Activated CD4-positive, alpha-beta T cell treated with anti-CD3 and anti-CD28 coated beads, Interleukin-2, amount 10 ng/mL, durations not matched to agents 24 days and 14 days (primary cell): ENCODE measurements at regions not wholly inside any gene's neighbourhood (a gene's known extent, or its start where the extent isn't known, plus 50 kb on each side); places are given as distances from the start of the nearest gene placed in this dataset.
"Not testable (repeated sequence)": the region's sequence is repeated elsewhere in the genome, so short reads cannot be mapped to it uniquely, and the experiment has no call there.

Source experiments
- DNase-seq: peaks from one replicate; pipeline ENCODE4 v3.0.0; 2022
- H3K27ac Mint-ChIP-seq: one replicate; pipeline ENCODE4 v1.8.0; 2022; ENCODE audit warnings: mild to moderate bottlenecking, mixed read lengths
- H3K27me3 Mint-ChIP-seq: one replicate; pipeline ENCODE4 v1.8.0; 2022; ENCODE audit warnings: mixed read lengths
- H3K36me3 Mint-ChIP-seq: one replicate; pipeline ENCODE4 v1.8.0; 2022; ENCODE audit warnings: low read depth, mild to moderate bottlenecking, mixed read lengths
- H3K4me1 Mint-ChIP-seq: one replicate; pipeline ENCODE4 v1.8.0; 2021; ENCODE audit warnings: mixed read lengths
- H3K4me3 Mint-ChIP-seq: one replicate; pipeline ENCODE4 v1.8.0; 2022; ENCODE audit warnings: mild to moderate bottlenecking, moderate library complexity, mixed read lengths
- H3K9me3 Mint-ChIP-seq: one replicate; pipeline ENCODE4 v1.8.0; 2021; ENCODE audit warnings: mixed read lengths
- intact Hi-C: fragments of 100-400 bp; cut with micrococcal nuclease; formaldehyde crosslinking; loops from one replicate; pipeline ENCODE4 v1.15.1; 2023

GRCh38 chr13:71017607-71018006, 849.4 kb downstream of the DACH1 start:
- Mint-ChIP-seq H3K9me3 (no peaks in the 10 kb centered on the region), H3K27me3 (no peaks in the 10 kb centered on the region), H3K4me3 (no peak overlapping the region), H3K27ac (no peak overlapping the region), H3K4me1 (no peaks in the 10 kb centered on the region), H3K36me3 (no peaks in the 10 kb centered on the region)
- intact Hi-C loops, result no loop called here
- no peak for DNase-seq

GRCh38 chr13:71015516-71015915, 851.5 kb downstream of the DACH1 start:
- Mint-ChIP-seq H3K9me3 (no peaks in the 10 kb centered on the region), H3K27me3 (no peaks in the 10 kb centered on the region), H3K36me3 (no peaks in the 10 kb centered on the region), H3K27ac (no peak overlapping the region), H3K4me3 (no peak overlapping the region), H3K4me1 (no peaks in the 10 kb centered on the region)
- intact Hi-C loops, result no loop called here
- no peak for DNase-seq

DNA sequence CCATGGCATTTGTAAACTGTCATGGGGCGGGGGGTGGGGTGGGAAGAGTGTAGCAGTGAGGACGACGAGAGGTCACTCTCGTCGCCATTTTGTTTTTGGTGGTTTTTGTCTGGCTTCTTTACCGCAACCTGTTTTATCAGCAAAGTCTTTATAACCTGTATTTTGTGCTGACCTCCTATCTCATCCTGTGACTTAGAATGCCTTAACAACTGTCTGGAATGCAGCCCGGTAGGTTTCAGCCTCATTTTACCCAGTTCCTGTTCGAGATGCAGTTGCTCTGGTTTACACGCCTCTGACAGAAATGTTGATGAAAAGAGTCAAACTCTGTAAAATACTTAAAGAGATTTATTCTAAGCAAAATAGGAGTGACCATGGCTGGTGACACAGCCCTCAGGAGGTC, 852.0 kb downstream of the DACH1 start:
- intact Hi-C loops, result no loop called here
- Mint-ChIP-seq H3K9me3 (no peaks in the 10 kb centered on the region), H3K27ac (no peak overlapping the region), H3K36me3 (no peaks in the 10 kb centered on the region), H3K4me1 (no peaks in the 10 kb centered on the region), H3K27me3 (no peaks in the 10 kb centered on the region), H3K4me3 (no peak overlapping the region)
- DNase-seq, result no peak

GRCh38 chr13:71005919-71006318, 861.1 kb downstream of the DACH1 start:
- DNase-seq, result no peak
- Mint-ChIP-seq H3K27ac (no peak overlapping the region), H3K4me1 (no peaks in the 10 kb centered on the region), H3K36me3 (no peaks in the 10 kb centered on the region), H3K9me3 (no peaks in the 10 kb centered on the region), H3K27me3 (no peaks in the 10 kb centered on the region), H3K4me3 (no peak overlapping the region)
- intact Hi-C loops, result no loop called here

GRCh38 chr13:70995338-70995737, 871.7 kb downstream of the DACH1 start:
- Mint-ChIP-seq H3K36me3 (no peaks in the 10 kb centered on the region), H3K27me3 (no peaks in the 10 kb centered on the region), H3K27ac (no peak overlapping the region), H3K4me1 (no peaks in the 10 kb centered on the region), H3K9me3 (no peaks in the 10 kb centered on the region), H3K4me3 (no peak overlapping the region)
- DNase-seq, result no peak
- intact Hi-C loops, result no loop called here

DNA sequence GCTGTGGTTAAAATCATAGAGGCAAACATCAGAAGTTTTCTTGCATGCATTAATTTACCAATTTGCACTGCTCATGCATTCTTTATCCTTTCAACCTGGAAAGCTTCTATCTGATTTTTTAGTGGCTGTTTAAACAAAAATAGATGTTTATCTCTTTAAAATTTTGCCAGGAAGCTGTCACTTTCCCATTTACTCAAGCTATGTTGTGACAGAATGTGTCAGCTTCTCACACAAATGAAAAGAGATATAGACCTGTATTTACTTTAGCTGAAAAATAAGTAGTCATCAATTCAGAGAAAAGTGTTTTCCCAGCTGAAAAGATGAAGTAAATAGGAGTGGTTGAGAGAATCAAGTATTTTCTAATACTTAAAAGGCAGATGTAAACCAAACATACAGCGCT, 872.8 kb downstream of the DACH1 start:
- no peaks in the 10 kb centered on the region for H3K27me3 Mint-ChIP-seq
- no peaks in the 10 kb centered on the region for H3K4me1 Mint-ChIP-seq
- intact Hi-C loops, result no loop called here
- H3K9me3 Mint-ChIP-seq, result no peaks in the 10 kb centered on the region
- H3K4me3 Mint-ChIP-seq, result no peak overlapping the region
- DNase-seq, result no peak
- no peaks in the 10 kb centered on the region for H3K36me3 Mint-ChIP-seq
- no peak overlapping the region for H3K27ac Mint-ChIP-seq

- no peaks in the 10 kb centered on the region for H3K4me1 Mint-ChIP-seq
- no peaks in the 10 kb centered on the region for H3K9me3 Mint-ChIP-seq
- H3K4me3 Mint-ChIP-seq, result no peak overlapping the region
- intact Hi-C loops, result no loop called here
- no peak for DNase-seq
- no peaks in the 10 kb centered on the region for H3K36me3 Mint-ChIP-seq
- H3K27me3 Mint-ChIP-seq, result no peaks in the 10 kb centered on the region
- H3K27ac Mint-ChIP-seq, result no peak overlapping the region
Measured at GRCh38 chr13:70987043-70987442, 878.8 kb upstream of the KLHL1 start.

DNA sequence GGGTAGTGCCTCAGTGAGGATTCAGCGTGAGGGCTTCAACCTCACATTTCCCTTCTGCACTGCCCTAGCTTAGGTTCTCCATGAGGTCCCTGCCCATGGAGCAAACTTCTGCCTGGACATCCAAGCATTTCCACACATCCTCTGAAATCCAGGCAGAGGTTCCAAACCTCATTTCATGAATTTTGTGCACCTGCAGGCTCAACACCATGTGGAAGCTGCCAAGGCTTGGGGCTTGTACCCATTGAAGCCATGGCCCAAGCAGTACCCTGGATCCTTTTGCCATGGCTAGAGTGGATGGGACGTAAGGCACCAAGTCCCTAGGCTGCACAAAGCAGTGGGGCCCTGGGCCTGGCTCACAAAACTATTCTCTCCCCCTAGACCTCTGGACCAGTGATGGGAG, 877.1 kb upstream of the KLHL1 start:
- Mint-ChIP-seq H3K4me3 (no peak overlapping the region), H3K36me3 (no peaks in the 10 kb centered on the region), H3K9me3 (no peaks in the 10 kb centered on the region), H3K27ac (no peak overlapping the region), H3K27me3 (no peaks in the 10 kb centered on the region), H3K4me1 (no peaks in the 10 kb centered on the region)
- no peak for DNase-seq
- intact Hi-C loops, result no loop called here

GRCh38 chr13:70981219-70981618, 873.0 kb upstream of the KLHL1 start:
- H3K27ac Mint-ChIP-seq, H3K36me3 Mint-ChIP-seq, H3K9me3 Mint-ChIP-seq, H3K4me3 Mint-ChIP-seq, H3K27me3 Mint-ChIP-seq, H3K4me1 Mint-ChIP-seq, DNase-seq, intact Hi-C loops: not testable (repeated sequence)

DNA sequence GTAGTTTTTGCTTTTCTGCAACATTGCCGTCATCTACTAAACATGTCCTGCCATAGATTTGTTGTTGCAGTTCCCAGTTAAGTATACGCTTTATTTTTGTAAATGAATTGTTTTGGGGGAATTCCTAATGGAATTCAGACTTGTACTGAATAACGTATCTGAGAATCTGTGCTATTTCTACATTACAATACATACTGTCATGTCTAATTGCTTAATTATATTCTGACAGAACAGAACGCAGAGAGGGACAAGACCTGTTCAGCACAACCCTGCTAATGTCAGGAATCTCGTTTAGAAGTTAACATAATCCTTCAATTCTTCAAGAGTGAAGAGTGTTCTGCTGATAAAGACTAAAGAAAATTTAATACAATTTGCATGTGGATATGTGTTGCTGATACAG, 861.1 kb upstream of the KLHL1 start:
- H3K27ac Mint-ChIP-seq, result no peak overlapping the region
- intact Hi-C loops, result no loop called here
- no peaks in the 10 kb centered on the region for H3K36me3 Mint-ChIP-seq
- no peaks in the 10 kb centered on the region for H3K9me3 Mint-ChIP-seq
- no peak for DNase-seq
- H3K4me3 Mint-ChIP-seq, result no peak overlapping the region
- H3K27me3 Mint-ChIP-seq, result no peaks in the 10 kb centered on the region
- no peaks in the 10 kb centered on the region for H3K4me1 Mint-ChIP-seq

GRCh38 chr13:70967564-70967963, 859.3 kb upstream of the KLHL1 start:
- Mint-ChIP-seq H3K27me3 (no peaks in the 10 kb centered on the region), H3K9me3 (no peaks in the 10 kb centered on the region), H3K4me1 (no peaks in the 10 kb centered on the region), H3K27ac (no peak overlapping the region), H3K4me3 (no peak overlapping the region), H3K36me3 (no peaks in the 10 kb centered on the region)
- no peak for DNase-seq
- intact Hi-C loops, result no loop called here

DNA sequence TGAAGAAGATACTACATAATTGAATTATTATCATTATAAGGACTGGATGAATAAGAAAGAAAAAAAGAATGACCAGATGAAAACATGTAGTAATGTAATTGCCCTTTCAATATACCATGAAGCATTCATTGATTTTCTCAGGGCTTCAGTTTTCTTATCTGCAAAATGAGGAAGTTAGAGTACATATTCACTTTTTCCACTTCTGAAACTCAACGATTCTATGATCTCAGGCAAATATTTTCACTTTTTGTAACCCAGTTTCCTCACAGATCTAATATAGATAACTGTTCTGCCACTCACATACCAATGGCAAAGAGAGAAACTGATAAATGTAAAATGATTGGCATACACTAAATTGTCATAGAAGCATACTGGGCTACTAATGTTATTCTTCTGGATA, 856.6 kb upstream of the KLHL1 start:
- DNase-seq, result no peak
- no peaks in the 10 kb centered on the region for H3K9me3 Mint-ChIP-seq
- no peaks in the 10 kb centered on the region for H3K36me3 Mint-ChIP-seq
- intact Hi-C loops, result no loop called here
- H3K4me1 Mint-ChIP-seq, result no peaks in the 10 kb centered on the region
- no peak overlapping the region for H3K27ac Mint-ChIP-seq
- no peak overlapping the region for H3K4me3 Mint-ChIP-seq
- H3K27me3 Mint-ChIP-seq, result no peaks in the 10 kb centered on the region

DNA sequence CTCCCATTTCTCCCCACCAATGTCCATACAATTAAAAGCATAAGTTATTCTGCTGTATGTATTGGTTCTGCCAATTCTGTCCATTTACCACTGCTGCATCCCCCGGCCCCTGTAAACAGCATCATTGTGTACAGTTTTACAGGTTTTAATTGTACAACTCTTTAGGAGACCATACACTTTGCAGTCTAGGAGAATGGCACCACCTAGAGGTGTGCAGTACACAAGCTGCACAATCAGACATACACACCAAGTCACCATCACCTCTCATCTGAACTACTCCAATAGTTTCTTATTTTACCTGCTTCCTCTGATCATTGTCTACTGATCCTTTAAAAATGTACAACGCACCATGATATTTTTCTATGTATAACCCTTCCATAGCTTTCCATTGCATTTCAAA, 855.9 kb upstream of the KLHL1 start:
- Mint-ChIP-seq H3K4me1 (no peaks in the 10 kb centered on the region), H3K36me3 (no peaks in the 10 kb centered on the region), H3K9me3 (no peaks in the 10 kb centered on the region), H3K4me3 (no peak overlapping the region), H3K27me3 (no peaks in the 10 kb centered on the region), H3K27ac (no peak overlapping the region)
- DNase-seq, result no peak
- intact Hi-C loops, result no loop called here

- Mint-ChIP-seq H3K27me3 (no peaks in the 10 kb centered on the region), H3K9me3 (no peaks in the 10 kb centered on the region), H3K27ac (no peak overlapping the region), H3K4me1 (no peaks in the 10 kb centered on the region), H3K4me3 (no peak overlapping the region), H3K36me3 (no peaks in the 10 kb centered on the region)
- intact Hi-C loops, result loop anchor here (2.0 kb wide), 1 partner anchor 918 kb away; no protein-coding TSS in a partner anchor
- no peak for DNase-seq
Measured at GRCh38 chr13:70960841-70961443, 852.7 kb upstream of the KLHL1 start.

- Mint-ChIP-seq H3K27me3 (no peaks in the 10 kb centered on the region), H3K27ac (no peak overlapping the region), H3K4me3 (no peak overlapping the region), H3K4me1 (no peaks in the 10 kb centered on the region), H3K9me3 (no peaks in the 10 kb centered on the region), H3K36me3 (no peaks in the 10 kb centered on the region)
- intact Hi-C loops, result no loop called here
- no peak for DNase-seq
Measured at GRCh38 chr13:70959035-70959775, 851.0 kb upstream of the KLHL1 start.
